HPDE6-E6E7 (cell line): ENCODE measurements at regions not wholly inside any gene's neighbourhood (a gene's known extent, or its start where the extent isn't known, plus 50 kb on each side); places are given as distances from the start of the nearest gene placed in this dataset.

Experiments
- DNase-seq: peaks from one replicate; pipeline ENCODE4 v3.0.0; 2011; ENCODE audit warnings: missing footprints; ENCODE audit errors: extremely low spot score

GRCh38 chr17:77419095-77419494, 278.3 kb downstream of the SEC14L1 start:
- no peak for DNase-seq

- no peak for DNase-seq
These were observed 278.9 kb downstream of the SEC14L1 start for GRCh38 chr17:77419547-77420094.

- DNase-seq, result no peak
These were observed 279.5 kb downstream of the SEC14L1 start for GRCh38 chr17:77420095-77420803.

GRCh38 chr17:77420804-77421629, 280.2 kb downstream of the SEC14L1 start:
- peak; percentile 68 for DNase-seq

GRCh38 chr17:77421630-77421972, 280.8 kb downstream of the SEC14L1 start:
- no peak for DNase-seq

GRCh38 chr17:77422104-77422747, 281.5 kb downstream of the SEC14L1 start:
- DNase-seq, result peak; percentile 47

GRCh38 chr17:77422748-77423113, 282.0 kb downstream of the SEC14L1 start:
- DNase-seq, result no peak

- peak; percentile 76 for DNase-seq
These were observed 283.1 kb downstream of the SEC14L1 start for GRCh38 chr17:77423589-77424451.

GRCh38 chr17:77424585-77425344, 284.0 kb downstream of the SEC14L1 start:
- no peak for DNase-seq

GRCh38 chr17:77425348-77425747, 284.6 kb downstream of the SEC14L1 start:
- no peak for DNase-seq

- peak; percentile 88 for DNase-seq
These were observed 285.2 kb downstream of the SEC14L1 start for GRCh38 chr17:77425791-77426641.

GRCh38 chr17:77426676-77427386, 286.1 kb downstream of the SEC14L1 start:
- no peak for DNase-seq

- peak; percentile 58 for DNase-seq
These were observed 286.7 kb downstream of the SEC14L1 start for GRCh38 chr17:77427391-77427991.

GRCh38 chr17:77428020-77428748, 287.4 kb downstream of the SEC14L1 start:
- DNase-seq, result no peak

GRCh38 chr17:77428749-77429368, 288.1 kb downstream of the SEC14L1 start:
- no peak for DNase-seq

- no peak for DNase-seq
These were observed 288.7 kb downstream of the SEC14L1 start for GRCh38 chr17:77429369-77429968.
